ENCODE measurements at regions not wholly inside any gene's neighbourhood (a gene's known extent, or its start where the extent isn't known, plus 50 kb on each side); places are given as distances from the start of the nearest gene placed in this dataset.

DNA sequence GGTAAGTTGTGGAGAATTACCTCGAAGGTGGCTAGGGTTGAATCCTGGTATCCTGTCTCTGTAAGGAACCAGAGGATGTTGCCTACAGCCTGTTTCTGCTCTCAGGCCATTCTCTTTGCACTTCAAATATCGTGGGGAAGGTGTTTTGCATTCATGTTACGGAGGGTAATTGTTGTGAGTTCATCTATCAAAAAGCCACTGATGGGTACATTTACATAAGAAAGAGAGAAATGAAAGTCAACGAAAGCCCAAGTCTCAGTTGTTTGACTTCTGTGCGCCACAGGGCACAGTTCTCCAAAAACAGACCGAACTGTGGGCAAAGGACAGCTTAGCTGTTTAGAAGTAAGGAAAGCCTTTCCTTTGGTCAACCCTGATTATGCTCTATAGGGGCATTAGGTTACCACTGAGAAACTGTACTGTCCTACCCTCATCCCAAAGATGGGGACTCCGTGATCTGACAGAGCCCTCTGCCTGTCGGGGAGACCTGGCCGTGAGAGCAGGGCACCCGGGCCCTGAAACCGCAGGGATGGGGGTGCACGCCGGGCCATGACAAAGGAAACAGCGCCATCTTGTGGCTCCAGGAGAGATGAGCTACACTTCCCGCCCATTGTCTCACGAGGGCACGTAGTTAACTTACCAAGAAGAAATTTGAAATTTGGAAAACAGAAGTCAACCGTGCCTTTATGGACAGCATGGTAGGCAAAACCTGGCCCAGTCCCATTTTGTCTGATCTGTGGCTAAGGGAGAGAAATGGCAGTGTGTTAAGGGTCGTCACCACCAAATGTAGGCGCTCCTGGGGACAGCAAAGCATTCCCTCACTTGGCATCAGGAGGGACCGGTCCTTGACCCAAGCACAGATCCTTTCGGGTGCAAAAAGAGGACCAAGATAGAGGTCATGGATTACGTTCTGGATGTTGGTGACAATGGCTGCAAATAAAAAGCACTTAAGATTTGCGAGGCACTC is 74.5 kb upstream of the DYNLRB2 start:
- H3K36me3 ChIP-seq, result no peaks in the 10 kb centered on the region
- DNase-seq (peak; percentile 47 to 82 (median 80)), ATAC-seq (peak; percentile 91)
- H3K27me3 ChIP-seq, result no peaks in the 10 kb centered on the region
- TF ChIP-seq, protein P1, sequence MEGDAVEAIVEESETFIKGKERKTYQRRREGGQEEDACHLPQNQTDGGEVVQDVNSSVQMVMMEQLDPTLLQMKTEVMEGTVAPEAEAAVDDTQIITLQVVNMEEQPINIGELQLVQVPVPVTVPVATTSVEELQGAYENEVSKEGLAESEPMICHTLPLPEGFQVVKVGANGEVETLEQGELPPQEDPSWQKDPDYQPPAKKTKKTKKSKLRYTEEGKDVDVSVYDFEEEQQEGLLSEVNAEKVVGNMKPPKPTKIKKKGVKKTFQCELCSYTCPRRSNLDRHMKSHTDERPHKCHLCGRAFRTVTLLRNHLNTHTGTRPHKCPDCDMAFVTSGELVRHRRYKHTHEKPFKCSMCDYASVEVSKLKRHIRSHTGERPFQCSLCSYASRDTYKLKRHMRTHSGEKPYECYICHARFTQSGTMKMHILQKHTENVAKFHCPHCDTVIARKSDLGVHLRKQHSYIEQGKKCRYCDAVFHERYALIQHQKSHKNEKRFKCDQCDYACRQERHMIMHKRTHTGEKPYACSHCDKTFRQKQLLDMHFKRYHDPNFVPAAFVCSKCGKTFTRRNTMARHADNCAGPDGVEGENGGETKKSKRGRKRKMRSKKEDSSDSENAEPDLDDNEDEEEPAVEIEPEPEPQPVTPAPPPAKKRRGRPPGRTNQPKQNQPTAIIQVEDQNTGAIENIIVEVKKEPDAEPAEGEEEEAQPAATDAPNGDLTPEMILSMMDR (IDR thresholded peaks at IDR 0.05), result peak; percentile 70 to 73
- no peak overlapping the region for H3K27ac ChIP-seq
- no peaks in the 10 kb centered on the region for H3K9me3 ChIP-seq
- intact Hi-C loops (cut with DNase I), result no loop called here
- peaks cover 0 to 5% of the 10 kb centered on the region in 2 donors for H3K4me1 ChIP-seq
- no peak overlapping the region for H3K4me3 ChIP-seq

DNA sequence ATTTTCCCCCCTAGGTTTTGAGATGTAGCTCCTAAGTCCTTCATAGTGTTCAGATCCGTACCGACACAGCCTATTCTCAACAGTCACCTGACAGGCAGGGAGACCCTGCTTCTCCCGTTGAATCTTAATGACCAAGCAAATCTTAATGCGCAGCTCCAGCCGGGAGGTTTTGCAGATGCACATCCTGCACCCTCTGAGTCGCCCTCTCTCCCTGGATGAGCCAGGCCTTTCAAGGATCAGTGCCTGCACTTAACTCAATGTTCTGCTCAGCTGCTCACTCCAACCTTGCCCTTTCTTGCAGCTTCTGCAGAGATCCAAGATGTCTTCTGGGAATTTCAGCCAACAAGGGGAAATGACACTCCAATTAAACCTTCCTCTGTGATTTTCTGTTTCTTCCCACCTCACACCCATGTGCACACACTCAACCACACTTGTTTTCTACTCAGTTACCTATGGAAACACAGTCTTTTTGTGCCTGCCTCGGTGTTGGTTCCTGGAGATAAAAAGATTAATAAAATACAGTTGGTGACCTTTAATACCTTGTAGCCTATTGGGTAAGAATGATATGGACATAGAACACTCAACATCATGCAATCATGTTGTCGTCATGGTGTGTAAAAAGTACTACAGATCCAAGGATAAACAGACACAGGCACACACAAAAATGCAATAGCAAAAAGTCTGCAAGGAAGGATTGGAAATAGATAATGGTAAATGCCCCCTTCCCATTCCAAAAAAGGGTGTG is 76.9 kb upstream of the DYNLRB2 start:
- TF ChIP-seq, protein P1 (IDR thresholded peaks at IDR 0.05), result no peak
- intact Hi-C loops (cut with DNase I), result no loop called here
- H3K4me1 ChIP-seq, result peaks cover 0 to 5% of the 10 kb centered on the region in 2 donors
- no peak for DNase-seq
- no peak overlapping the region for H3K27ac ChIP-seq
- H3K9me3 ChIP-seq, result no peaks in the 10 kb centered on the region
- no peak for ATAC-seq
- H3K27me3 ChIP-seq, result no peaks in the 10 kb centered on the region
- no peaks in the 10 kb centered on the region for H3K36me3 ChIP-seq
- H3K4me3 ChIP-seq, result no peak overlapping the region

DNA sequence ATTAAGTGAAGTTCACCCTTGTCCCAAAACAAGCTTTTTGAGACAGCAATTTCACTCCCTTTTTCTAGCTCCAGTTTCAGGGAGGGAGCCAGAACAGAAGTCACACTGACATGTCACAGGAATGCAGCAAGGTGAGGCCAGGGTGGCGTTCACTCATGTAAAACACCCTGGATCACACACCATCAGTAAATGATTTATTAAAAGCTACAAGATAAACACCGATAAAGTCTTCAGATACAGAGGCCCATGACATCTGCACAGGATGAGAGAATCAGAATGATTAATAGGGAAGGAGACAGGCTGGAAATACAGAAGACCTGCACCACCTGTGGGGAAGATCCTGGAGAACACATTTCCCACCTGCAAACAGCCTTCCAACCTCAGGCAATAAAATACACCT is 77.5 kb upstream of the DYNLRB2 start:
- Histone ChIP-seq H3K36me3 (no peaks in the 10 kb centered on the region), H3K27ac (no peak overlapping the region), H3K4me3 (no peak overlapping the region), H3K9me3 (no peaks in the 10 kb centered on the region), H3K27me3 (no peaks in the 10 kb centered on the region), H3K4me1 (peaks cover 0 to 5% of the 10 kb centered on the region in 2 donors)
- no peak for DNase-seq
- TF ChIP-seq, protein P1 (IDR thresholded peaks at IDR 0.05), result no peak
- intact Hi-C loops (cut with DNase I), result no loop called here
- ATAC-seq, result no peak

DNA sequence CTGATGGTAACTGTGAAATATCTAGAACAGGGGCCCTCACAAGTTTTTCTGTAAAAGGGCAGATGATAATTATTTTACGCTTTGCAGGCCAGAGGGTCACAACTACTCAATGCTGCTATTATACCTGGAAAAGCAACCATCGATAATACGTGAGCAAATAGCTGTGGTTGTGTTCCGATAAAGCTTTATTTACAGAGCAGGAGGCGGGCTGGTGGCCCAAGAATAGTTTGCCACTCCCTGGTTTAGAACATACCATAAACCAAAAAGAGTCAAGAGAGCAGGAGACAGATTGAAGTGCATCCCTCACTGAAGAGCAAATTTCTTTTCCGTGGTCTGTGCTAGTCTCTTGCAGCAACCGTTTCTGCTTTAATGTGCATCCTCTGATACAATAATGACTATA is 77.9 kb upstream of the DYNLRB2 start:
- no peaks in the 10 kb centered on the region for H3K9me3 ChIP-seq
- no peaks in the 10 kb centered on the region for H3K27me3 ChIP-seq
- TF ChIP-seq, protein P1 (IDR thresholded peaks at IDR 0.05), result no peak
- H3K36me3 ChIP-seq, result no peaks in the 10 kb centered on the region
- intact Hi-C loops (cut with DNase I), result no loop called here
- H3K4me3 ChIP-seq, result no peak overlapping the region
- peaks cover 0 to 5% of the 10 kb centered on the region in 2 donors for H3K4me1 ChIP-seq
- no peak overlapping the region for H3K27ac ChIP-seq
- ATAC-seq (no peak), DNase-seq (no peak)

DNA sequence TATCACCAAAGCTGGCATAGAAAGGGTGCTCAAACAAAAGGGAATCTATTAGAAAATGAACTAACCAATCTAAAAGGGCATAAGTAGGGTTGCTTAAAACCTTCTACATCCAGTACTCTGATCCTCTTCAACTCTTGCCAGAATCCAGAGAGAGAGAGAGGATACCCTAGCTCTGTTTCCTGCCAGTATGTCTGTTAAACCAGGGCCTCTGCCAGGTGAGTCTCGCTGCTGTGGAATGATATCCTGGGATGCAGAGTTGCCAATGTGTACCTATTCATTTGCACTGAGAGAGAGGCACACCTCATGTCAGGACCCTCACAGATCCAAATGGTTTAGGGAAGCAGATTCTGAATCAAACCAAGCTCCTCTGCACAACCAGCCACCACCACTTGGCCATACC is 79.8 kb upstream of the DYNLRB2 start:
- intact Hi-C loops (cut with DNase I), result no loop called here
- Histone ChIP-seq H3K27ac (no peak overlapping the region), H3K36me3 (no peaks in the 10 kb centered on the region), H3K4me1 (no peaks in the 10 kb centered on the region), H3K4me3 (no peak overlapping the region), H3K9me3 (no peaks in the 10 kb centered on the region), H3K27me3 (no peaks in the 10 kb centered on the region)
- TF ChIP-seq, protein P1 (IDR thresholded peaks at IDR 0.05), result no peak
- ATAC-seq (no peak), DNase-seq (no peak)

All from left lung (tissue), 4 donors.